Subcutaneous abdominal adipose tissue (tissue), 5 donors: ENCODE measurements at regions not wholly inside any gene's neighbourhood (a gene's known extent, or its start where the extent isn't known, plus 50 kb on each side); places are given as distances from the start of the nearest gene placed in this dataset.

Experiments
- H3K27ac ChIP-seq: one replicate; pipeline ENCODE4 v1.7.0; 2013; ENCODE audit warnings: low read depth, mild to moderate bottlenecking, inconsistent platforms, low read length, moderate library complexity
- H3K27me3 ChIP-seq, 5 donors: one replicate each; pipeline ENCODE4 v1.7.0; 2013; ENCODE audit warnings: low read length in 5 of 5, inconsistent platforms in 1 of 5; ENCODE audit not compliant: control insufficient read depth in 5 of 5, insufficient read depth in 4 of 5
- H3K36me3 ChIP-seq, 5 donors: one replicate each; pipeline ENCODE4 v1.7.0; 2013; ENCODE audit warnings: low read length in 5 of 5; ENCODE audit not compliant: control insufficient read depth in 5 of 5, insufficient read depth in 5 of 5
- H3K4me1 ChIP-seq, 5 donors: one replicate each; pipeline ENCODE4 v1.7.0; 2013; ENCODE audit warnings: low read length in 5 of 5, mild to moderate bottlenecking in 3 of 5, moderate library complexity in 1 of 5; ENCODE audit not compliant: control insufficient read depth in 5 of 5, insufficient read depth in 5 of 5
- H3K4me3 ChIP-seq, 5 donors: one replicate each; pipeline ENCODE4 v1.7.0; 2013; ENCODE audit warnings: low read length in 5 of 5, low read depth in 1 of 5
- H3K9ac ChIP-seq, 5 donors: one replicate each; pipeline ENCODE4 v1.7.0; 2013; ENCODE audit warnings: low read length in 5 of 5, mild to moderate bottlenecking in 4 of 5, moderate library complexity in 3 of 5
- H3K9me3 ChIP-seq, 5 donors: one replicate each; pipeline ENCODE4 v1.7.0; 2013; ENCODE audit warnings: low read length in 5 of 5; ENCODE audit not compliant: control insufficient read depth in 5 of 5
- donor health status: healthy.
- donor health status: healthy.
- donor health status: healthy.
- donor health status: healthy.
- donor health status: healthy.

DNA sequence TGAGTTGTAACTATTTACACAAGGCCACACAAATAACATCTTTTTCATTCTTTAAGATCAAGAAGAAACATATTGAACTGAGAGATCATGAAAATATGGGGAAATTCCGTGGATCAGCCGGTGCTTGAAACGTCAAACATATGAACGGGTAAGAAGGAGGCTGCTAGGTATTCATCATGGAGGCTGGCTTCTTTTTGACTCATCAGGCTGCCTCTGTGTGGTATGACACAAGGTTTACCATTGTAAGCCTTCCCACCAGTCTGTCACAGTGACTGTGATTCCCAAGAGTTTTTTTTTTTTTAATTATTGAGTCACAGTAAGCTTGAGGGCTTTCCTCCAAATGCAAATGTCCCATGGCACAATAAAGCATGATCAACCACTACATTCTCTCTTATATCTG is 506.9 kb downstream of the BCL11A start:
- Histone ChIP-seq H3K9me3 (no peaks in the 10 kb centered on the region), H3K27ac (no peak overlapping the region), H3K36me3 (no peaks in the 10 kb centered on the region), H3K4me3 (no peak overlapping the region), H3K27me3 (no peaks in the 10 kb centered on the region), H3K9ac (no peak overlapping the region), H3K4me1 (peaks cover 0 to 6% (median 3%) of the 10 kb centered on the region in 5 donors)

DNA sequence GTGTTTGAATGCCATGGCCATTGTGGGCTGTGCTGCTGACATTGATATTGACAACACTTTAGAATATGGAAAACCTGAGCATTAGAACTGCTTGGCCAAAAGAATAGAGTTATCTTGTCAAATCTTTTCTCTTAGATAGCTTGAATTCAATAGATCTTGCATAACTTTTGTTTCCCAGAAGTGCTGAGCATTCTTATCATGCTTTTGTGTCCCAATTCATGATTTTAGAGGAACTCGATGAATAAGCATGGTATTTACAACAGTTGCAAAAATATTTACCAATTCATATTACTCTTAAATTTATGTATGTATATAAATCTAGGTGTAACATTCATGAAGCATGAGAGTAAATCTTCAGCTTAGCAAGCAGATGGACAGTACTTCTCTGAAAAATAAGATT is 508.0 kb downstream of the BCL11A start:
- Histone ChIP-seq H3K36me3 (no peaks in the 10 kb centered on the region), H3K9me3 (no peaks in the 10 kb centered on the region), H3K27me3 (no peaks in the 10 kb centered on the region), H3K9ac (no peak overlapping the region), H3K27ac (no peak overlapping the region), H3K4me1 (peaks cover 0 to 6% (median 3%) of the 10 kb centered on the region in 5 donors), H3K4me3 (no peak overlapping the region)

DNA sequence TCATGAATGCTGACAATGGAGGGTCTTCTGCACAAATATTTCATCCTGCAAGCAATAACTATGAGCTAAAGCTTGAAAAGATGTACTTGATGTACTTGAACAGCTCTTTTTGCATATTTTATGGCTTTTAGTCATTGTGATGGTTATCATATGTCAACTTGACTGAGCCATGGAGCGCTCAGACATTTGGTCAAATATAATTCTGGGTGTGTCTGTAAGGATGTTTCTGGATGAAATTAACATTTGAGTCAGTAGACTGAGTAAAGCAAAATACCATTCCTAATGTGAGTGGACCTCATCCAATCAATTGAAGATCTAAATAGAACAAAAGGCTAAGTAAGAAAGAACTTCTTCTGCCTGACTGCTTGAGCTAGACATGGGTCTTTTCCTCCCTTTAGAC is 509.0 kb downstream of the BCL11A start:
- Histone ChIP-seq H3K4me3 (no peak overlapping the region), H3K9me3 (no peaks in the 10 kb centered on the region), H3K36me3 (no peaks in the 10 kb centered on the region), H3K4me1 (peaks cover 0 to 6% (median 3%) of the 10 kb centered on the region in 5 donors), H3K27ac (no peak overlapping the region), H3K9ac (no peak overlapping the region), H3K27me3 (no peaks in the 10 kb centered on the region)

DNA sequence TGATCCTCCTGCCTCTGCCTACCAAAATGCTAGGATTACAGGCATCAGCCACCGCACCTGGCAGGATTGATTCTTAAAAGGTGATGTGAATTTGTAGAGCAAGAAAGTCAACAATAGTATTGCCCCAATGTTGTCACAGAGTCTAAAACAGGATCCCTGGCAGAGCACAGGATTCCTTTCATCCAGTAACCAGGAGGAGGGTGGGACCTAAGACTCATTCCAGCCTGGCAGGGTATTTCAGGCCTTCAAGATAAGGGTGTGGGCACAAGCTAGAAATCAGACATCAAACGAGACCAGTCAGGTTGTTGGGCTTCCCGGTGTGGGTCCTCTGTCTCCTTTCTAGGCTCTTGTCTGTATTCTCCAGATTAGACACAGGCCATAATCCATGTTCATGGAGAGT is 511.4 kb downstream of the BCL11A start:
- H3K27me3 ChIP-seq: no peaks in the 10 kb centered on the region
- H3K36me3 ChIP-seq: no peaks in the 10 kb centered on the region
- H3K9ac ChIP-seq: no peak overlapping the region
- H3K27ac ChIP-seq: no peak overlapping the region
- no peaks in the 10 kb centered on the region for H3K9me3 ChIP-seq
- no peaks in the 10 kb centered on the region for H3K4me1 ChIP-seq
- no peak overlapping the region for H3K4me3 ChIP-seq

DNA sequence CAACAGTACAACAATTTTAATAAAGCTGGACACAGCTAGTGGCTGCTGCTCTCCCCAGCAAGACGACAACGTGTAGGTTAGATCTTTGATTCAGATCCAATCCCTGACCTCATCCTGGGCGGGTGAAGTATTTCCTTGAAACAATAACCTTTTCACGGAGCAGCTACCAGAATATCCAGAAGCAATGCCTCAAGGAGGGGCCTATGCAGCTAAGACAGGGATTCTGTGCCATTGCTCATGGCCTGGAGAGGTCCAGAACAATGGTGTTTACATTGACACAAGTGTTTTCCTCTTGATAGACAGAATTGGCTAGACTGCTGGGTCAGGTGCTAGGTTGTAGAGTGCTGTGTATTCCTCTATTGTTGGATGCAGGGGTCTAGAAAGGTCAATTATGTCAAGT is 520.1 kb downstream of the BCL11A start:
- Histone ChIP-seq H3K4me3 (no peak overlapping the region), H3K27me3 (no peaks in the 10 kb centered on the region), H3K9ac (no peak overlapping the region), H3K36me3 (no peaks in the 10 kb centered on the region), H3K9me3 (peaks cover 2 to 21% (median 9%) of the 10 kb centered on the region in 5 donors), H3K4me1 (no peaks in the 10 kb centered on the region), H3K27ac (no peak overlapping the region)

DNA sequence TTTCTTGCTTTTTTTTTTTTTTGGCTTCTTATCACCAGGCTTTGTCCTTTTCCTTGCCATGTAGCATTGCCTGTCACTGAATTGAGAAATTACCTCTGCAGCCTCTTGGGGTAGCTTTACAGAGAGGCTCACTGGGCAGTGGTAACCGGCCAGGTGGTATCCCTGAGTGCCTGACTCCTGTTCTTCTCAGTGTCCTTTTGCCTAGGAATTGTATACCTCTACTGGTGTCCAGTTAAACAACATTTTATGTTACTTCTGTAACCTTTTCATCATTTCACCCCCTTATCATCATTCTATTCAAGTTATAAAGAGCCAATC is 523.9 kb downstream of the BCL11A start:
- H3K9me3 ChIP-seq: peaks cover 2 to 21% (median 5%) of the 10 kb centered on the region in 5 donors
- H3K27me3 ChIP-seq: no peaks in the 10 kb centered on the region
- no peak overlapping the region for H3K27ac ChIP-seq

DNA sequence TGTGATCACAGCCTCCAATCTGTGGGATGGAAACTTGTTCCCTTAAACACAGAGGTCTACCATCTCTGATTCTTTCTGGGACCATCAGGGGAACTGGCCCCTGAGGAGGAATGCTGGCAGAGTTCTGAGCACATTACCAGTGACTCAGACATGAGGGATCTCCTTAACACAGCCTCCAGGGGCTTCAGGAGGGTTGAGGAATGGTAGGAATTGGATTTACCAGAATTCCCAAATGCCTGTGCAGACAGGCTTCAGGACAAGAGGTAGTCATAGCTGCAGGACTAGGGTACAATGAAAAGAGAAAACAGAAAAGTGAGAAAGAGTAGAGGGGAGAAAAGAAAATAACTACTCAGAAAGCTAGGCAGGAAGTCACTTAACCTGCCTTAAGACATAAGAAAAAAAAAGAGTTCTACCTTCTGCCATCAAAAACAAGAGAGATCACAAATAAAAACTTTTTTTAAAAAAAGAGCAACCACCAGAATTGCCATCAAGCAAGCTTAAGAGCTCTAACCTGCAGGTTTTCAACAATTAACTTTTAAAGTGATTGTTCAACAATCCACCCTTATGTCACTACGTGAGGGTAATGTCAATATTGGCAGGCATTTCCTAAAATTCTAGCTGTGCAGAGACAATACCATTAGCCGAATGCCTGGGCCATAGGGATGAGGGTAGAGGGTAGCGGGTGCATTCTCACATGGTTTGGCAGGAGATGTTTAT is 524.4 kb downstream of the BCL11A start:
- Histone ChIP-seq H3K9ac (no peak overlapping the region), H3K9me3 (peaks cover 2 to 18% (median 5%) of the 10 kb centered on the region in 5 donors), H3K4me1 (no peaks in the 10 kb centered on the region), H3K36me3 (no peaks in the 10 kb centered on the region), H3K4me3 (no peak overlapping the region), H3K27ac (no peak overlapping the region), H3K27me3 (no peaks in the 10 kb centered on the region)

More for the DNA sequence above, 523.9 kb downstream of the BCL11A start:
- H3K4me1 ChIP-seq: no peaks in the 10 kb centered on the region
- H3K9ac ChIP-seq: no peak overlapping the region
- no peak overlapping the region for H3K4me3 ChIP-seq
- H3K36me3 ChIP-seq: no peaks in the 10 kb centered on the region

DNA sequence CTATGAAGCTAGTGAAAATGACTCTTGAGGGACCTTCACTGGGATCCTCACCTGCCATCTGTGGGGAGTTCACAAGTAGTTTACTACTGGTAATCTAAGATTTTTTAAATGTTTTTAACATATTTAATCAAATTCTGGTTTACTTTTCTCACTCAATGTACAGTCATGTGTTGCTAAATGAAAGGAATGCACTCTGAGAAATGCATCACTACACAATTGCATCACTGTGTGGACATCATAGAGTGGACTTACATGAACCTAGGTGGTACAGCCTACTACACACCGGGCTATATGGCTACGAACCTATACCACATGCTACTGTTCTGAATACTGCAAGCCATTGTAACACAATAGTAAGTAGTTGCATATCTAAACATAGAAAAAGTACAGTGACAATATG is 528.0 kb downstream of the BCL11A start:
- no peaks in the 10 kb centered on the region for H3K27me3 ChIP-seq
- no peaks in the 10 kb centered on the region for H3K36me3 ChIP-seq
- no peaks in the 10 kb centered on the region for H3K4me1 ChIP-seq
- H3K9ac ChIP-seq: no peak overlapping the region
- H3K4me3 ChIP-seq: no peak overlapping the region
- no peak overlapping the region for H3K27ac ChIP-seq
- peaks cover 0 to 3% (median 0%) of the 10 kb centered on the region in 5 donors for H3K9me3 ChIP-seq

DNA sequence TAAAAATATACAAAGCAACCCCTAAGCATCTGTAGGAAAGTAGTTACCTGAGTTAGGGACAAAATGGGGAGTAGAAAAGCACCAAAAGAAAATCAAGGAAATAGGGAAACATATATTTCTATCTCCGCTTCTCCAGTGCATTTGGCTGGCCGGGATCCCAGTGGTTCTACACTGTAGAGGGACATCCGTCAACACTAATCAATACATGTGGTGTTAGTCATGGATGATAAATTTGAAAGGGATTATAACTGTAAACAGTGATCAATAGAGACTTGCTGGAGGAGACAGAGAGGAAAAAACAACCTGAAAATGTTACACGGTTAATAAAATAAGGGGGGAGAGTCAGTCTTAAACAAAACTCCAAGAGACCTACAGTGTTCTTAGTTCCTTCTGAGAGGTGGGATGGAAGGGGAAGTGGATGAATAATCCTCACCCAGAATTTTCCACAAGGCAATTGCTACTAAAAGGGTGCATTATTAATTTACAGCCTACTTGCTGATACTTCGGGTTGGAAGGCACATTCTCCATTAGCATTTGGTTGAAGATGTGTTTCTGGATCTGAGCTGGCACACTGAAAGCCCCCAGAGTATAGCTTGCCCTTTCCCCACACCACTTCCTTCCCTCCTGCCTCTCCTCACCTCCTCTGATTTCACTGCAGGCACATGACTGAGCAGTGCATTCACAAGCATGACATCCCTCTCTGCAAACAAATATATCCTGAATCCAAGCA is 530.0 kb downstream of the BCL11A start:
- Histone ChIP-seq H3K9me3 (peaks cover 0 to 3% (median under 1%) of the 10 kb centered on the region in 5 donors), H3K27ac (no peak overlapping the region), H3K4me1 (no peaks in the 10 kb centered on the region), H3K9ac (no peak overlapping the region), H3K36me3 (no peaks in the 10 kb centered on the region), H3K27me3 (no peaks in the 10 kb centered on the region), H3K4me3 (no peak overlapping the region)

DNA sequence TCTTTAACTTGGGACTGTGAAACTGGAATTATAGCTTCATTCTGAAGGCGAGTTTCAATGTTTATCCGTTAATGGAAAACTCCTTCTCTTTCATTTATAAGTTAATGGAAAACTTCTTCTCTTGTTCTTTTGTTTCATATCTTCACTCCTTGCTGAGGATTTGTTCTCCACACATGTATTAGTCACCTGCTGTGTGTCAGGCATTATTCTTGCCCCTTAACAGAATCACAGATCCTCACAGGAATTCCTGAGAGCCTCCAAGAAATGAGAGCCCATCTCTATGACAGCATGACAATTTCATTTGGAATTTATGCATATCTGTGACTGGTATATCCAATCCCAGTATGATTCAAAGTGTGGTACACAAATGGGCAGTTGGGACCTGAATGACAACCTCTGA is 545.8 kb downstream of the BCL11A start:
- Histone ChIP-seq H3K36me3 (no peaks in the 10 kb centered on the region), H3K27me3 (no peaks in the 10 kb centered on the region), H3K9ac (no peak overlapping the region), H3K4me3 (no peak overlapping the region), H3K27ac (no peak overlapping the region), H3K9me3 (no peaks in the 10 kb centered on the region), H3K4me1 (no peaks in the 10 kb centered on the region)
